ENCODE measurements at regions not wholly inside any gene's neighbourhood (a gene's known extent, or its start where the extent isn't known, plus 50 kb on each side); places are given as distances from the start of the nearest gene placed in this dataset.

- DNase-seq: no peak
- no peaks in the 10 kb centered on the region for H3K36me3 ChIP-seq (ENCODE audit: low read depth)
- H3K4me3 ChIP-seq: no peak overlapping the region
- H3K4me1 ChIP-seq (ENCODE audit: low read depth): no peaks in the 10 kb centered on the region
- no peaks in the 10 kb centered on the region for H3K9me3 ChIP-seq
- no peak for ATAC-seq
- TF ChIP-seq, protein P1, sequence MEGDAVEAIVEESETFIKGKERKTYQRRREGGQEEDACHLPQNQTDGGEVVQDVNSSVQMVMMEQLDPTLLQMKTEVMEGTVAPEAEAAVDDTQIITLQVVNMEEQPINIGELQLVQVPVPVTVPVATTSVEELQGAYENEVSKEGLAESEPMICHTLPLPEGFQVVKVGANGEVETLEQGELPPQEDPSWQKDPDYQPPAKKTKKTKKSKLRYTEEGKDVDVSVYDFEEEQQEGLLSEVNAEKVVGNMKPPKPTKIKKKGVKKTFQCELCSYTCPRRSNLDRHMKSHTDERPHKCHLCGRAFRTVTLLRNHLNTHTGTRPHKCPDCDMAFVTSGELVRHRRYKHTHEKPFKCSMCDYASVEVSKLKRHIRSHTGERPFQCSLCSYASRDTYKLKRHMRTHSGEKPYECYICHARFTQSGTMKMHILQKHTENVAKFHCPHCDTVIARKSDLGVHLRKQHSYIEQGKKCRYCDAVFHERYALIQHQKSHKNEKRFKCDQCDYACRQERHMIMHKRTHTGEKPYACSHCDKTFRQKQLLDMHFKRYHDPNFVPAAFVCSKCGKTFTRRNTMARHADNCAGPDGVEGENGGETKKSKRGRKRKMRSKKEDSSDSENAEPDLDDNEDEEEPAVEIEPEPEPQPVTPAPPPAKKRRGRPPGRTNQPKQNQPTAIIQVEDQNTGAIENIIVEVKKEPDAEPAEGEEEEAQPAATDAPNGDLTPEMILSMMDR (IDR thresholded peaks at IDR 0.05): no peak
- intact Hi-C loops (cut with DNase I, micrococcal nuclease): no loop called here
Measured at GRCh38 chr2:40543381-40543780, 91.5 kb upstream of the SLC8A1 start.

DNA sequence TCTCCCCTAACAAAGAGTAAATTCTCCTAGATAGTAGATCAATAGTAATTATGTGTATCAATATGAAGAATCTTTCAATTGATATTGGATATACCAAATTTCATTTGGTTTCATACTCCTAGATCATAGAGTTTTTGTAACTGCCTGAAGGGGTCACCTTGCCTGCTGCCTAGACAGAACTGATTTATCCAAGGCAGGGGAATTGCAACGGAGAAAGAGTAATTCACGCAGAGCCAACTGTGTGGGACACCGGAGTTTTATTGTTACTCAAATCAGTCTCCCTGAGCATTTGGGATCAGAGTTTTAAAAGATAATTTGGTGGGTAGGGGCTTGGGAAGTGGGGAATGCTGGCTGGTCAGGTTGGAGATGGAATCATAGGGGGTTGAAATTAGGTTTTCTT is 92.2 kb upstream of the SLC8A1 start:
- H3K9me3 ChIP-seq: no peaks in the 10 kb centered on the region
- TF ChIP-seq, protein P1 (IDR thresholded peaks at IDR 0.05): no peak
- intact Hi-C loops (cut with DNase I, micrococcal nuclease): no loop called here
- H3K4me3 ChIP-seq: no peak overlapping the region
- no peaks in the 10 kb centered on the region for H3K36me3 ChIP-seq (ENCODE audit: low read depth)
- H3K4me1 ChIP-seq (ENCODE audit: low read depth): no peaks in the 10 kb centered on the region
- ATAC-seq (no peak), DNase-seq (no peak)

DNA sequence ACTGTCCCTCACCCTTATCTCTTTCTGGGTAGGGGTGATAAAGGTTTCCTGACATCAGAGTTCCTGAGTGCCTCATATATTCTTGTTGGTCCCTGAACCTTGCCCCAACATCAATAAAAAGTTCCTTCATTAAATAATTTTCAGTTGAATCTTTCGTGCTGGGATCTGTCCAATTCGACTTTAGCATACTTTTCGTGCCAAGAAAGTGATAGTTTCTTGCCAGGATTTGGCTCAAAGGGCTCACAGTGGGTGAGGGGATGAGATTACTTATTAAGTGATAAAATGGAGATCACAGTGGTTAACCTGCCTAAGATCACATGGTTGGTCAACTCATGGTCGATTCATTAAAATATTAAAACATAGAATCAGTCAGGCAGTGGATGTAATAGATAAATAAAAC is 93.8 kb upstream of the SLC8A1 start:
- TF ChIP-seq, protein P1 (IDR thresholded peaks at IDR 0.05): no peak

DNA sequence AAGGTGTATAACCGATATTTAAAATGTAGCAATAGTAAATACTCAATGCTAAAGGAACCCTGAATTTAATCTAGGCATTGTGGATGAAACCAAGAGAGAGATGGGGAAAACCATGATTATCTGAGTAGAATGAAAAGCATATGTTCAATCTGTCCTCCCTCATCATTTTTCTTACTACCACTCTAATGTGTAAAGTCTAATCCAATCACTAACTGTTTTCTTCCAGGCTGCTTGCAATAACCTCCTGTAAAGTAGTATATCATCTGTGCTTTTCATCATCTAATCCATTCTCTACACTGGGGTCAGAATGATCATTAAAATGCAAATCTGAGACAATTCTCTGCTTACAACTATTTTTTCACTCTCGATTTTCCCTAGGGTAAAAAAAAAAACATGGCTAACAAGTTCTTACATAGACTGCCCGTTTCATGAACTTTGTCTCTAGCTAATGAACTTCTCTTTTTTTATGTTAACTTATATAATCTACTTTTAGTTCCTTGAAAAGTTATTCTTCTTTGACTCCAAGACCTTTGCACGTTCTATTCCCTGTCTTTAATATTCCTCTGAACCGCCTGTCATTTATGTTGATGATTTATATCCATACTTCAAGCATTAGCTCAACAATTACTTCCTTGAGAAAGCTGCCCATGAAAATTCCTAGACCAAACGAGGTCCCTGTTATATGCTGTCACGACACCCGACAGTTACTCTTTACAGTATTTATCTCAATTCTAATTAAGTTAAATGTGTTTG is 94.7 kb upstream of the SLC8A1 start:
- H3K9me3 ChIP-seq: no peaks in the 10 kb centered on the region
- no peaks in the 10 kb centered on the region for H3K36me3 ChIP-seq (ENCODE audit: low read depth)
- DNase-seq (no peak), ATAC-seq (no peak)
- TF ChIP-seq, protein P1 (IDR thresholded peaks at IDR 0.05): no peak
- no peak overlapping the region for H3K4me3 ChIP-seq
- H3K4me1 ChIP-seq (ENCODE audit: low read depth): no peaks in the 10 kb centered on the region
- intact Hi-C loops (cut with DNase I, micrococcal nuclease): no loop called here

More for the DNA sequence above, 93.8 kb upstream of the SLC8A1 start:
- Histone ChIP-seq H3K36me3 (ENCODE audit: low read depth) (no peaks in the 10 kb centered on the region), H3K4me1 (ENCODE audit: low read depth) (no peaks in the 10 kb centered on the region), H3K4me3 (no peak overlapping the region), H3K9me3 (no peaks in the 10 kb centered on the region)
- ATAC-seq: no peak
- no peak for DNase-seq
- intact Hi-C loops (cut with DNase I, micrococcal nuclease): no loop called here

DNA sequence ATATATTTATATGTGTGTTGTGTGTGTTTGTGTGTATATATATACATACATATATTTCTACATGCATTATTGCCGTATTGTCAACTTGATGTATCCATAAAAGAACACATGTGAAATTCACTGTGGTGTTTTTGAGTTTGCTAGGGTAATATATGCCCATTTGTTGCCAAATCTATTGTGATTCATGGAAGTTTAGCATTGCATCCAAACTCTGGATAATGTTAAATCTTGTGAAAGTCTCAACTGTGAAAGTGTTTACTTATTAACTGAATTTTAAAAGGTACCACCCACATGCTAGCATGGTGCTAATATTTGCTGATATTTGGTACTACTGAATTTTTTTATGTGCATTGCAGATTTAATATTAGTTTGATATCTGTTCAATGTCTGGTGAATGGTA is 96.6 kb upstream of the SLC8A1 start:
- H3K4me3 ChIP-seq: no peak overlapping the region
- ATAC-seq: no peak
- intact Hi-C loops (cut with DNase I, micrococcal nuclease): no loop called here
- TF ChIP-seq, protein P1 (IDR thresholded peaks at IDR 0.05): no peak
- no peaks in the 10 kb centered on the region for H3K9me3 ChIP-seq
- H3K36me3 ChIP-seq (ENCODE audit: low read depth): no peaks in the 10 kb centered on the region
- no peaks in the 10 kb centered on the region for H3K4me1 ChIP-seq (ENCODE audit: low read depth)
- no peak for DNase-seq
